BE2C (cell line): ENCODE measurements at regions not wholly inside any gene's neighbourhood (a gene's known extent, or its start where the extent isn't known, plus 50 kb on each side); places are given as distances from the start of the nearest gene placed in this dataset.
A peak's percentile ranks its signal among the peaks of the same experiment; 100 is the strongest.

Source experiments
- DNase-seq: peaks from one replicate; pipeline ENCODE4 v3.0.0-alpha.2; 2020
- H3K27me3 ChIP-seq: fragments of 250-450 bp; sonication (Bioruptor Pico); 2 replicates; pipeline ENCODE4 v1.5.1; 2020; ENCODE audit warnings: mild to moderate bottlenecking
- H3K36me3 ChIP-seq: fragments of 250-450 bp; sonication (Bioruptor Pico); 2 replicates; pipeline ENCODE4 v1.5.1; 2020; ENCODE audit warnings: mild to moderate bottlenecking
- H3K4me1 ChIP-seq: fragments of 250-450 bp; sonication (Bioruptor Pico); 2 replicates; pipeline ENCODE4 v1.5.1; 2020
- H3K4me3 ChIP-seq: 2 replicates; pipeline ENCODE4 v1.5.1; 2011; ENCODE audit warnings: low read depth, low read length
- H3K9me3 ChIP-seq: fragments of 250-450 bp; sonication (Bioruptor Pico); 2 replicates; pipeline ENCODE4 v1.5.1; 2020
- CTCF ChIP-seq: IDR thresholded peaks from 2 replicates; pipeline ENCODE4 v1.5.1; 2012; ENCODE audit warnings: mild to moderate bottlenecking, low read depth, low read length

- H3K36me3 ChIP-seq = no peaks in the 10 kb centered on the region
- TF ChIP-seq CTCF = no peak
- H3K4me3 ChIP-seq = no peak overlapping the region
- H3K4me1 ChIP-seq = peaks cover 9% of the 10 kb centered on the region
- H3K27me3 ChIP-seq = no peaks in the 10 kb centered on the region
- no peak for DNase-seq
- no peaks in the 10 kb centered on the region for H3K9me3 ChIP-seq
Measured at GRCh38 chr20:58003525-58003924, 224.9 kb downstream of the ANKRD60 start.

DNA sequence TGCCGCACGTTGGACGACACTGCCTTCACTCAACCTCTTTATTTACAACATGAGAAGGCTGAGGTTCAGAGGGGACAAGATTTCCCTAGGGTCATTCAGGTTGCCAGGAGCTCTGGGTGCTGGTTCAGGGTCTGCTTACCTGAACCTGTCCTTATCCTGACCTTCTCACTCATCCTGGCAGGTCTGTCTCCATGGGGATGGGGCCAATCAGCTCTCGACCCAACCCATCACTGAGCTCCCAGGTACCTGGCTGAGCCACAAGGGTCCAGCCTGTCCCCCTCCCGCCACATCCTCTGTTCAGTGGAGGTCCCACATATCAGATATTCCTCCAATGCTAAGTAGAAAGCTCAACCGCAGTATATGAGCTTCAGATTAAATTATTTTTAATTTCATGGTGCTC, 225.6 kb downstream of the ANKRD60 start:
- Histone ChIP-seq H3K27me3 (no peaks in the 10 kb centered on the region), H3K4me1 (peaks cover 9% of the 10 kb centered on the region), H3K36me3 (no peaks in the 10 kb centered on the region), H3K4me3 (no peak overlapping the region), H3K9me3 (no peaks in the 10 kb centered on the region)
- TF ChIP-seq CTCF = no peak
- no peak for DNase-seq

DNA sequence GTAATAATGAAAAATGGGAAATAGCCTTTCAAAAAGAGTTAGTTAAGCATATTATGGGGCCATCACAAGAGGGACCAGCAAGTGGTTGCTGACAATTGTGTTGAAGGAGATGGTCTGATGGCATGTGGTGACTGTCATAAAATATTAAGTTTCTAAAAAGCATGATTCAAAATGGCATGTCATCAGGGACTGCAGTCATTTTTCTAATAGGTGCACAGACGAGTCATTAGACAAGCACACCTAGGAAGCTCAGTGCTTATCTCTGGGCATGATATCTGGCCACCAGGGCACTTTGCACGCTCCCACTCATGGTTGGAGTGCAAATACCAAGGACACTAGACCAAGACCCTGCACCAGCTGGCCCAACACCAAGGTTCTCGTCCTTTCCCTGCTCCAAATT, 226.5 kb downstream of the ANKRD60 start:
- Histone ChIP-seq H3K9me3 (no peaks in the 10 kb centered on the region), H3K4me3 (no peak overlapping the region), H3K4me1 (peaks cover 13% of the 10 kb centered on the region), H3K27me3 (no peaks in the 10 kb centered on the region), H3K36me3 (no peaks in the 10 kb centered on the region)
- DNase-seq = no peak
- TF ChIP-seq CTCF = no peak

GRCh38 chr20:58001381-58001780, 227.1 kb downstream of the ANKRD60 start:
- Histone ChIP-seq H3K9me3 (no peaks in the 10 kb centered on the region), H3K27me3 (no peaks in the 10 kb centered on the region), H3K4me1 (peaks cover 16% of the 10 kb centered on the region), H3K36me3 (no peaks in the 10 kb centered on the region), H3K4me3 (no peak overlapping the region)
- TF ChIP-seq CTCF = no peak
- DNase-seq = peak; percentile 43

DNA sequence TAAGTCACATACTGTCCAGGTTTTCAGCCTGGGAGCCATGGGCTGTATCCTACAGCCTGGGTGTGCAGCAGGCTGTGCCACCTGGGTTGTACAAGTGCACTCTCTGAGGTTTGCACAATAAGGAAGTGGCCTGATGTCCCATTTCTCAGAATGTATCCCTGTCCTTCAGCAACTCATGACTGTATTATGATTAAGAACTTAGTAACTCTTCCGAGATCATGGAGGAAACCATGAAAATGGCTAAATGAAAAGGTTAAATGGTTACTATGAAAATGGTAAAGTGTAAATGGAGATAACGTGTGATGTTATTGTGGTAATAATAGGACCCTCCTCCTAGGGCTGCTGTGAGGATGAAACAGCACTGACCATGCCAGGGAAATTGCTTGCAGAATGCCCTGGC, 227.6 kb downstream of the ANKRD60 start:
- TF ChIP-seq CTCF = no peak
- Histone ChIP-seq H3K27me3 (no peaks in the 10 kb centered on the region), H3K4me3 (no peak overlapping the region), H3K4me1 (peaks cover 22% of the 10 kb centered on the region), H3K9me3 (no peaks in the 10 kb centered on the region), H3K36me3 (no peaks in the 10 kb centered on the region)
- no peak for DNase-seq

GRCh38 chr20:57999465-58000111, 228.9 kb downstream of the ANKRD60 start:
- H3K4me1 ChIP-seq = peaks cover 27% of the 10 kb centered on the region
- H3K27me3 ChIP-seq = no peaks in the 10 kb centered on the region
- H3K36me3 ChIP-seq = no peaks in the 10 kb centered on the region
- TF ChIP-seq CTCF = no peak
- no peaks in the 10 kb centered on the region for H3K9me3 ChIP-seq
- H3K4me3 ChIP-seq = no peak overlapping the region
- no peak for DNase-seq
